ENCODE measurements at regions not wholly inside any gene's neighbourhood (a gene's known extent, or its start where the extent isn't known, plus 50 kb on each side); places are given as distances from the start of the nearest gene placed in this dataset.

DNA sequence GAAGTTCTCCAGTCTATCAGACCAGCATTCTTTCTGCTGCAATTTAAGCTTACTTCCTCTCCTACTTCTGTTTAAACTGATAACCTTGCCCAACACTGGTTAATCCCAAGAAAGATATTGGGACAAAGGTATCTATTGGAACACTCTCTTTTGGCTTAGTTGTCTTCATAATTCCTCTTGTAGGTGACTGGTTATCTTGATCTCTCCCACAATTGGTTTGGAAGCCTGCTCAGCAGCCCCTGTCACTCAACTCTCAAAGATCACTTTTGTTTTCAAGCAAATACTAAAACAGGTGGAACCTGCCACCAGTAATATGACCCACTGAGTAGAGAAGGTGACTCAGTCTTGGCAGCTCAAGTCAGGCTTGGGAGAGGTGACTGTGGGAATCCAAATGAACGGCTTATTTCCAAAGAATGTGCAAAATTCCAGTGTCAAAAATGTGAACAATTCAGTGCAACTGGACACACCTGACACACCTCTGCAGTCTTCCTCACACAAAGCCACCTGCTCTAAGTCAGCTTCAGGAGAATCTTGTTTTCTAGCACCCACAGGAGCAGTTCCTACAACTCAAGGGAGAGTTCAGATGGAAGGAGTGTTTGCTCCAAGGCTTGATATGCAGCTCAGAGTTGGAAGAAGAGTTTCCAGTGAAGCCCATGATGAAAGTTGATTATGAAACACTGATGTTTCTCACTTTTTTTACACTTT, 83.2 kb upstream of the SLC38A2 start:
- no peak for TF ChIP-seq CTCF (IDR thresholded peaks at IDR 0.05)
- Histone ChIP-seq H3K27ac (no peak overlapping the region), H3K36me3 (no peaks in the 10 kb centered on the region)

DNA sequence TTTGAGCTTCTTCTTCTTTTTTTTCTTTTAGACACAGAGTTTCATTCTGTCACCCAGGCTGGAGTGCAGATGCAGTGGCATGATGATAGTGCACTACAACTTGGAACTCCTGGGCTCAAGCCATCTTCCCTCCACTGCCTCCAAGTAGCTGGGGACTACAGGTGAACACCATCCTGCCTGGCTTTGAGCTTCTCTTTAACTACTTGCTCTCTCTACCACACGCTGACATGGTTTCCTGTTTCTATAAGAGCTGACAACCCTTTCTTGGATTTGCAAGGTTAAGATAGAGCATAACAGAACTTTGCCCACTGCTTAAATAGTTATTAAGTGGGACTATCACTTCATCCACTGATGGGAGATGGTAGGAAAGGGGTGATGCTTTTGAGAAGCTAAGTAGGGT, 82.4 kb upstream of the SLC38A2 start:
- H3K4me1 ChIP-seq = peaks cover 0 to 21% of the 10 kb centered on the region in 2 donors

More for the DNA sequence above, 83.2 kb upstream of the SLC38A2 start:
- H3K9me3 ChIP-seq = no peaks in the 10 kb centered on the region
- H3K4me1 ChIP-seq = peaks cover 0 to 21% of the 10 kb centered on the region in 2 donors
- no peak for DNase-seq (ENCODE audit: low spot score)
- no peak overlapping the region for H3K4me3 ChIP-seq
- H3K27me3 ChIP-seq = no peaks in the 10 kb centered on the region

DNA sequence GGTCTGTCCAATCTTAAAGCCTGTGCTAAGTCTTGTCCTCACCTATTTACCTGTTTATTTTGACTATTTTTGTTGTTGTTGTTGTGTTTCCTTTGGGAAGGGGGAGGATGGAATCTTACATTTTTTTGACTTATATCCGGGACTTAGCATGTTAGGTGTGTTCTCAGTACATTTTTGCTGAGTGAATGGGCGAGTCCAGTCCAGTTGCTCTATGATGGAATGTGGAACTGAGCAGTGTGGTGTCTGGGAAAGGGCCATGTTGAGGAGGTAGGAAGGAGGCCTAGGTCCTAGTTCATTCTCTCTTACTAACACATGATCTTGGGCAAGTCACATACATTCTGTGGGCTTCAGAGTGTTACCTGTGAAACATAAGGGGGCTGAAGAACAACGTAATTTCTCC, 80.9 kb upstream of the SLC38A2 start:
- H3K36me3 ChIP-seq = no peaks in the 10 kb centered on the region
- no peaks in the 10 kb centered on the region for H3K27me3 ChIP-seq
- H3K27ac ChIP-seq = no peak overlapping the region
- peaks cover 0 to 12% of the 10 kb centered on the region in 2 donors for H3K4me1 ChIP-seq
- no peak overlapping the region for H3K4me3 ChIP-seq
- TF ChIP-seq CTCF (IDR thresholded peaks at IDR 0.05) = no peak
- H3K9me3 ChIP-seq = no peaks in the 10 kb centered on the region
- no peak for DNase-seq (ENCODE audit: low spot score)

More for the DNA sequence above, 82.4 kb upstream of the SLC38A2 start:
- Histone ChIP-seq H3K4me3 (no peak overlapping the region), H3K9me3 (no peaks in the 10 kb centered on the region), H3K36me3 (no peaks in the 10 kb centered on the region), H3K27me3 (no peaks in the 10 kb centered on the region), H3K27ac (no peak overlapping the region)
- no peak for TF ChIP-seq CTCF (IDR thresholded peaks at IDR 0.05)
- no peak for DNase-seq (ENCODE audit: low spot score)

DNA sequence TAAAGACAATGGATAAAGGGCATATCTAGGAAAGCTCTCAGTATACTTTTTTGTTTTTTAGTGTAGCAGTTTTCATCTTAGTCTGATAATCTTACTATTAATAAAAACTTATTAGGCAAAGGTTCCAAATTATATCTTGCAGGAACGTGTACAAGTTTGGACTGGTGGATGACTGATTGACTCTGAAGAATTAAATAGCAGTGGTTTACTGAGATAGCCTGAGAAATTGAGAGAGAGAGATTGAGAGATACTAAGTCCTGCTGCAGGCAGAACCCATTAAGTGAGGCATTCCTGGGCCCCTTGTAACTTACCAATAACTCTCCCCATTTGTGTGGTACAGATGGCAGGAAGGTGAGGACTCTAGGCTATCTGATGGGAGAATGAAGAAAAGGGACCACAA, 80.2 kb upstream of the SLC38A2 start:
- no peaks in the 10 kb centered on the region for H3K36me3 ChIP-seq
- peak overlapping the region in 1 of 2 donors; percentile 49 for H3K27ac ChIP-seq
- no peaks in the 10 kb centered on the region for H3K27me3 ChIP-seq
- peaks cover 0 to 12% of the 10 kb centered on the region in 2 donors for H3K4me1 ChIP-seq
- no peak overlapping the region for H3K4me3 ChIP-seq
- no peaks in the 10 kb centered on the region for H3K9me3 ChIP-seq
- DNase-seq (ENCODE audit: low spot score) = no peak
- no peak for TF ChIP-seq CTCF (IDR thresholded peaks at IDR 0.05)

- Histone ChIP-seq H3K9me3 (no peaks in the 10 kb centered on the region), H3K27me3 (no peaks in the 10 kb centered on the region), H3K4me3 (no peak overlapping the region), H3K27ac (peak overlapping the region in 1 of 2 donors; percentile 49), H3K36me3 (no peaks in the 10 kb centered on the region), H3K4me1 (peaks cover 0 to 12% of the 10 kb centered on the region in 2 donors)
- no peak for DNase-seq (ENCODE audit: low spot score)
- TF ChIP-seq CTCF (IDR thresholded peaks at IDR 0.05) = no peak
Measured at GRCh38 chr12:46452061-46452615, 79.6 kb upstream of the SLC38A2 start.

Measured in right atrium auricular region (tissue), 2 donors.